GM12878 (cell line): ENCODE measurements at regions not wholly inside any gene's neighbourhood (a gene's known extent, or its start where the extent isn't known, plus 50 kb on each side); places are given as distances from the start of the nearest gene placed in this dataset.

Experiments used
- ATAC-seq: fragments of 200-7000 bp; cut with Tn5 transposase; 3 replicates; pipeline ENCODE4 v1.9.1; 2020; ENCODE audit warnings: mild to moderate bottlenecking, moderate library complexity
- BruUV-seq: library from RNA; stranded (reverse); fragments of 400-500 nt; replicated peaks from 2 replicates; lab custom pipeline; 2021; lab: Mats Ljungman, UMichigan
- CTCF ChIA-PET: fragments of 300-600 bp; sonication (Branson Sonifier 250); formaldehyde crosslinking; extraction: SDS; loops from one replicate; lab custom pipeline; 2021; ENCODE audit warnings: inconsistent platforms; lab: Yijun Ruan, JAX
- POLR2A ChIA-PET: fragments of 350-600 bp; formaldehyde crosslinking; extraction: SDS; loops from one replicate; lab custom pipeline; 2021; ENCODE audit warnings: inconsistent platforms; lab: Charles Lee
- RAD21 ChIA-PET: fragments of 300-600 bp; sonication (Branson Sonifier 250); formaldehyde crosslinking; loops from one replicate; lab custom pipeline; 2023; ENCODE audit warnings: antibody characterized with exemption; ENCODE audit not compliant: unreplicated experiment; lab: Charles Lee
- SMC1A ChIA-PET: fragments of 300-600 bp; sonication (Branson Sonifier 250); formaldehyde crosslinking; loops from one replicate; lab custom pipeline; 2023; ENCODE audit not compliant: unreplicated experiment, uncharacterized antibody; lab: Charles Lee
- DNase-seq: peaks from one replicate; pipeline ENCODE4 v3.0.0-alpha.2; 2011; ENCODE audit warnings: low read depth, low spot score
- FAIRE-seq: peaks from 3 replicates; lab custom pipeline; 2011; peaks lifted over from hg19 to GRCh38; lab: Jason Lieb, UNC
- H2AFZ ChIP-seq: 2 replicates; pipeline ENCODE4 v1.6.0; 2011; ENCODE audit warnings: low read depth, low read length, control low read depth; ENCODE audit not compliant: control insufficient read depth
- H3K27ac ChIP-seq: 2 replicates; pipeline ENCODE4 v1.5.1; 2011; ENCODE audit warnings: control low read depth; ENCODE audit not compliant: control insufficient read depth, insufficient read depth
- H3K27me3 ChIP-seq, 2 experiments: replicated peaks in 1 of 2; 2 replicates each; pipeline versions ENCODE4 v1.6.0 to v1.6.1; 2011; ENCODE audit warnings: low read length in 1 of 2; ENCODE audit not compliant: control insufficient read depth in 2 of 2, insufficient read depth in 2 of 2
- H3K36me3 ChIP-seq, 2 experiments: 2 replicates each; pipeline ENCODE4 v1.5.1; 2011; ENCODE audit warnings: low read length in 1 of 2; ENCODE audit not compliant: control insufficient read depth in 2 of 2, insufficient read depth in 2 of 2
- H3K4me1 ChIP-seq: 2 replicates; pipeline ENCODE4 v1.6.1; 2011; ENCODE audit warnings: mild to moderate bottlenecking, low read length, moderate library complexity, mixed read lengths; ENCODE audit not compliant: control insufficient read depth, insufficient read depth
- H3K4me2 ChIP-seq: 2 replicates; pipeline ENCODE4 v1.6.0; 2011; ENCODE audit warnings: control low read depth; ENCODE audit not compliant: control insufficient read depth, insufficient read depth
- H3K4me3 ChIP-seq: fragments of 200-600 bp; sonication (generic); 2 replicates; pipeline ENCODE4 v1.5.1; 2016
- H3K79me2 ChIP-seq: 2 replicates; pipeline ENCODE4 v1.6.0; 2011; ENCODE audit warnings: low read length; ENCODE audit not compliant: control insufficient read depth, insufficient read depth
- H3K9ac ChIP-seq: 2 replicates; pipeline ENCODE4 v1.8.0; 2011; ENCODE audit warnings: low read length, control low read depth, mixed read lengths; ENCODE audit not compliant: control insufficient read depth, insufficient read depth
- H3K9me3 ChIP-seq: replicated peaks from 3 replicates; pipeline ENCODE4 v1.5.1; 2011; ENCODE audit warnings: mild to moderate bottlenecking, low read length; ENCODE audit not compliant: control insufficient read depth, insufficient read depth
- H4K20me1 ChIP-seq: 2 replicates; pipeline ENCODE4 v1.6.0; 2011; ENCODE audit not compliant: control insufficient read depth, insufficient read depth
- CHD1 ChIP-seq: IDR thresholded peaks from 2 replicates; pipeline ENCODE4 v1.6.1; 2012; ENCODE audit warnings: low read depth, low read length, improper control_type of control experiment
- E4F1 ChIP-seq: fragments of 450-650 bp; IDR thresholded peaks from 2 replicates; pipeline ENCODE4 v1.6.1; 2018; ENCODE audit warnings: borderline replicate concordance, mild to moderate bottlenecking; ENCODE audit not compliant: partially characterized antibody
- HDAC2 ChIP-seq: fragments of 200-600 bp; sonication (generic); IDR thresholded peaks from 2 replicates; pipeline ENCODE4 v1.6.1; 2017
- MLLT1 ChIP-seq: fragments of 450-650 bp; IDR thresholded peaks from 2 replicates; pipeline ENCODE4 v1.6.1; 2016; ENCODE audit warnings: mild to moderate bottlenecking
- PML ChIP-seq: IDR thresholded peaks from 2 replicates; pipeline ENCODE4 v1.6.1; 2012; ENCODE audit warnings: low read length, inconsistent platforms
- SREBF2 ChIP-seq: IDR thresholded peaks from 2 replicates; pipeline ENCODE4 v1.6.1; 2012; ENCODE audit warnings: mild to moderate bottlenecking, low read length
- SUPT20H ChIP-seq: IDR thresholded peaks from 2 replicates; pipeline ENCODE4 v1.6.1; 2011; ENCODE audit warnings: low read depth, mild to moderate bottlenecking, low read length, moderate library complexity, borderline replicate concordance; ENCODE audit not compliant: control insufficient read depth
- USF1 ChIP-seq: IDR thresholded peaks from 2 replicates; pipeline ENCODE4 v1.6.1; 2011; ENCODE audit warnings: borderline replicate concordance, low read depth, mild to moderate bottlenecking, moderate library complexity, mixed read lengths, low read length; ENCODE audit not compliant: insufficient read depth; ENCODE audit errors: extremely low read length
- ZNF274 ChIP-seq: IDR thresholded peaks from one replicate; pipeline ENCODE4 v1.8.0; 2011; ENCODE audit not compliant: insufficient read length, insufficient read depth
- ZNF687 ChIP-seq: fragments of 450-650 bp; IDR thresholded peaks from 2 replicates; pipeline ENCODE4 v1.6.1; 2017; ENCODE audit warnings: mild to moderate bottlenecking, moderate library complexity
- WGBS: methylation state at CpG from one replicate; pipeline ENCODE4 v1.1.6; 2016; ENCODE audit warnings: low lambda C conversion rate; ENCODE audit not compliant: insufficient replicate concordance, insufficient coverage; ENCODE audit errors: missing lambda C conversion rate; 5-methylcytosine and 5-hydroxymethylcytosine counted together
- in situ Hi-C: fragments of 300-500 bp; cut with MboI; formaldehyde crosslinking; loops from 9 replicates; pipeline ENCODE4 v1.14.3; 2018; ENCODE audit warnings: mixed read lengths
- intact Hi-C: fragments of 100-400 bp; cut with micrococcal nuclease; formaldehyde crosslinking; loops from one replicate; pipeline ENCODE4 v1.14.2; 2022; ENCODE audit not compliant: unreplicated experiment
- TF ChIP-seq, protein P1 (sequence below): fragments of 450-650 bp; IDR thresholded peaks from 2 replicates; pipeline ENCODE4 v1.6.1; 2014; ENCODE audit warnings: mild to moderate bottlenecking
- TF ChIP-seq, protein P2 (sequence below), 3 experiments: IDR thresholded peaks in 2 of 3; conservative IDR thresholded peaks in 1 of 3; 2 replicates each; pipeline ENCODE4 v1.5.1; 2011; ENCODE audit warnings: low read depth in 3 of 3, low read length in 3 of 3, mild to moderate bottlenecking in 3 of 3, control low read depth in 2 of 3, moderate library complexity in 2 of 3, inconsistent platforms in 1 of 3, mixed read lengths in 1 of 3; ENCODE audit not compliant: control insufficient read depth in 2 of 3, insufficient read depth in 1 of 3; ENCODE audit errors: extremely low read depth in 1 of 3

DNA sequence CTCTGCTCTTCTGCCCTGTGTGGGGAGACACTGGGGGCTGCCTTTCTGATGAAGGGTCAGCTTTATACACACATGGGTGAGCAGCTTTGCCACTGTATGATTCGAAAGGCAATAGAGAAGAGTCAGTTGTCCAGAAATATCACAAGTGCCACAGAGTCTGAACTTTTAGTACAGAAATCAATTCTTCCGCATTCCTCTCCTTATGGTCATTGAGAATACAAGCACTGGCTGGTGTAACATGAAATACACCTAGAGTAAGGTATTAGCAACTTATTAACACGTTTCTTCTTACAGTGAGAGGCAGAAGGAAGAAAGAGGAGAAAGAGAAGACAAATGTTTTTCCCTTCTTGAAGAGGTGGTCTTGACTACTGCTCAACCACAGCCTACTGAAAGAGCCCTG, 579.2 kb downstream of the ZEB2 start:
- DNase-seq (no peak), FAIRE-seq (no peak), ATAC-seq (no peak)
- Histone ChIP-seq H3K4me3 (no peak overlapping the region), H3K79me2 (no peaks in the 10 kb centered on the region), H4K20me1 (no peaks in the 10 kb centered on the region), H2AFZ (no peak overlapping the region), H3K4me2 (no peak overlapping the region), H3K27me3 (peaks cover 0 to 14% of the 10 kb centered on the region in 2 experiments), H3K36me3 (no peaks in the 10 kb centered on the region), H3K27ac (no peak overlapping the region), H3K4me1 (no peaks in the 10 kb centered on the region), H3K9me3 (no peaks in the 10 kb centered on the region), H3K9ac (no peak overlapping the region)
- SMC1A ChIA-PET = interaction anchor here (1.1 to 2.2 kb wide), 3 partner anchors 10 to 15 kb away, joined by 3 to 12 read pairs (median 6); no protein-coding TSS in a partner anchor
- WGBS = 45% methylated on average over 3 of the region's 3 CpGs
- in situ Hi-C loops (no loop called here), intact Hi-C loops (no loop called here)
- no TSS peak for BruUV-seq
- POLR2A ChIA-PET = interaction anchor here (0.7 kb wide), 1 partner anchor 8 kb away, joined by 3 read pairs; no protein-coding TSS in a partner anchor
- RAD21 ChIA-PET = no interaction called here
- CTCF ChIA-PET = no interaction called here
- TF ChIP-seq ZNF274 = no peak
- TF ChIP-seq E4F1 = no peak
- TF ChIP-seq, protein P1, sequence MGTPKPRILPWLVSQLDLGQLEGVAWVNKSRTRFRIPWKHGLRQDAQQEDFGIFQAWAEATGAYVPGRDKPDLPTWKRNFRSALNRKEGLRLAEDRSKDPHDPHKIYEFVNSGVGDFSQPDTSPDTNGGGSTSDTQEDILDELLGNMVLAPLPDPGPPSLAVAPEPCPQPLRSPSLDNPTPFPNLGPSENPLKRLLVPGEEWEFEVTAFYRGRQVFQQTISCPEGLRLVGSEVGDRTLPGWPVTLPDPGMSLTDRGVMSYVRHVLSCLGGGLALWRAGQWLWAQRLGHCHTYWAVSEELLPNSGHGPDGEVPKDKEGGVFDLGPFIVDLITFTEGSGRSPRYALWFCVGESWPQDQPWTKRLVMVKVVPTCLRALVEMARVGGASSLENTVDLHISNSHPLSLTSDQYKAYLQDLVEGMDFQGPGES = no peak
- TF ChIP-seq SUPT20H = no peak
- TF ChIP-seq CHD1 = no peak
- no peak for TF ChIP-seq HDAC2
- TF ChIP-seq USF1 = no peak
- no peak for TF ChIP-seq SREBF2
- TF ChIP-seq PML = no peak
- TF ChIP-seq ZNF687 = no peak
- TF ChIP-seq, protein P2, sequence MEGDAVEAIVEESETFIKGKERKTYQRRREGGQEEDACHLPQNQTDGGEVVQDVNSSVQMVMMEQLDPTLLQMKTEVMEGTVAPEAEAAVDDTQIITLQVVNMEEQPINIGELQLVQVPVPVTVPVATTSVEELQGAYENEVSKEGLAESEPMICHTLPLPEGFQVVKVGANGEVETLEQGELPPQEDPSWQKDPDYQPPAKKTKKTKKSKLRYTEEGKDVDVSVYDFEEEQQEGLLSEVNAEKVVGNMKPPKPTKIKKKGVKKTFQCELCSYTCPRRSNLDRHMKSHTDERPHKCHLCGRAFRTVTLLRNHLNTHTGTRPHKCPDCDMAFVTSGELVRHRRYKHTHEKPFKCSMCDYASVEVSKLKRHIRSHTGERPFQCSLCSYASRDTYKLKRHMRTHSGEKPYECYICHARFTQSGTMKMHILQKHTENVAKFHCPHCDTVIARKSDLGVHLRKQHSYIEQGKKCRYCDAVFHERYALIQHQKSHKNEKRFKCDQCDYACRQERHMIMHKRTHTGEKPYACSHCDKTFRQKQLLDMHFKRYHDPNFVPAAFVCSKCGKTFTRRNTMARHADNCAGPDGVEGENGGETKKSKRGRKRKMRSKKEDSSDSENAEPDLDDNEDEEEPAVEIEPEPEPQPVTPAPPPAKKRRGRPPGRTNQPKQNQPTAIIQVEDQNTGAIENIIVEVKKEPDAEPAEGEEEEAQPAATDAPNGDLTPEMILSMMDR (IDR thresholded peaks at IDR 0.05 in 2 of 3, conservative IDR thresholded peaks at IDR 0.05 in 1 of 3; ENCODE audit: control insufficient read depth in 2 of 3, extremely low read depth in 1 of 3, insufficient read depth in 1 of 3, low read depth in 3 of 3, low read length in 3 of 3) = no peak
- no peak for TF ChIP-seq MLLT1
